AG09319 (cell line): ENCODE measurements at regions not wholly inside any gene's neighbourhood (a gene's known extent, or its start where the extent isn't known, plus 50 kb on each side); places are given as distances from the start of the nearest gene placed in this dataset.

Experiments
- DNase-seq: peaks from one replicate; pipeline ENCODE4 v3.0.0-alpha.2; 2010; ENCODE audit warnings: low read depth; ENCODE audit errors: extremely low read depth
- TF ChIP-seq, protein P1 (sequence below): IDR thresholded peaks from 2 replicates; pipeline ENCODE4 v1.5.1; 2011; ENCODE audit warnings: low read depth, mild to moderate bottlenecking, inconsistent platforms, low read length, moderate library complexity

DNA sequence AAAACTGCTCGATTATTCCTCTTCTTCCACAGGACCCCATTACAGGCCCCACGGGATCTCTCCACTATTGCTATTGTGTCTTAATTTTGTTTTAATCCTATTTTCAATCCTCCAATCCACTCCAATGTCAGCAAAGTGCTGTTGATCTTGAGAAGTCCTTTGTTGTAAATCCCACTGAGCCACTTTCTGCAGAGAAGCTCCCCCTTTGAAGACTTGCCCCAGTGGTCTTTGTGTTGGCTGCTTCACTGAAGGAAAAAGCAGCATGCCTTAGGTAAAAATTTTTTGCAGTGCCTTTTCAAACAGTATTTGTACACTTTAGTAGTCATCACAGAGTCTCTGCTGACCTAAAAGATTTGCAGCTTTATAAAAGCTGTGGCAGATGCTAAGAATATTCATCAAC is 252.0 kb upstream of the SLC7A11 start:
- TF ChIP-seq, protein P1, sequence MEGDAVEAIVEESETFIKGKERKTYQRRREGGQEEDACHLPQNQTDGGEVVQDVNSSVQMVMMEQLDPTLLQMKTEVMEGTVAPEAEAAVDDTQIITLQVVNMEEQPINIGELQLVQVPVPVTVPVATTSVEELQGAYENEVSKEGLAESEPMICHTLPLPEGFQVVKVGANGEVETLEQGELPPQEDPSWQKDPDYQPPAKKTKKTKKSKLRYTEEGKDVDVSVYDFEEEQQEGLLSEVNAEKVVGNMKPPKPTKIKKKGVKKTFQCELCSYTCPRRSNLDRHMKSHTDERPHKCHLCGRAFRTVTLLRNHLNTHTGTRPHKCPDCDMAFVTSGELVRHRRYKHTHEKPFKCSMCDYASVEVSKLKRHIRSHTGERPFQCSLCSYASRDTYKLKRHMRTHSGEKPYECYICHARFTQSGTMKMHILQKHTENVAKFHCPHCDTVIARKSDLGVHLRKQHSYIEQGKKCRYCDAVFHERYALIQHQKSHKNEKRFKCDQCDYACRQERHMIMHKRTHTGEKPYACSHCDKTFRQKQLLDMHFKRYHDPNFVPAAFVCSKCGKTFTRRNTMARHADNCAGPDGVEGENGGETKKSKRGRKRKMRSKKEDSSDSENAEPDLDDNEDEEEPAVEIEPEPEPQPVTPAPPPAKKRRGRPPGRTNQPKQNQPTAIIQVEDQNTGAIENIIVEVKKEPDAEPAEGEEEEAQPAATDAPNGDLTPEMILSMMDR = no peak
- DNase-seq = no peak

DNA sequence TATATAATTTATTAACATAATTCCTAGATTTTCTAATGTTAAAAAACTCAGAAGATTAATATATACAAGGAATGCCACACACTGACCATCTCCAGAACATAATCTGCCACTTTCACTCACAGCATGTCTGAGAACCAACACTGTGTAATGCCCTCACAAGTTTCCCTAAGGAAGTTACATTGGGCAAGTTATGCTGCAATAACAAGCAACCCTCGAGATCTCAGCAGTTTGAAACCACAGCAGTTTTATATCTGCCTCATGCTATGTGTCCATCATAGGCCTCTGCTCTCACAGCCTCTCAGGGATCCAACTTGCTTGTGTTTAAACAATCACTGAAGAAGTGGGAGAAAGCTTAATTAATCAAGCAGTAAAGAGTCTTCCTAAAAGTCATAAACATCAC is 250.0 kb upstream of the SLC7A11 start:
- TF ChIP-seq, protein P1 = no peak
- DNase-seq = no peak

DNA sequence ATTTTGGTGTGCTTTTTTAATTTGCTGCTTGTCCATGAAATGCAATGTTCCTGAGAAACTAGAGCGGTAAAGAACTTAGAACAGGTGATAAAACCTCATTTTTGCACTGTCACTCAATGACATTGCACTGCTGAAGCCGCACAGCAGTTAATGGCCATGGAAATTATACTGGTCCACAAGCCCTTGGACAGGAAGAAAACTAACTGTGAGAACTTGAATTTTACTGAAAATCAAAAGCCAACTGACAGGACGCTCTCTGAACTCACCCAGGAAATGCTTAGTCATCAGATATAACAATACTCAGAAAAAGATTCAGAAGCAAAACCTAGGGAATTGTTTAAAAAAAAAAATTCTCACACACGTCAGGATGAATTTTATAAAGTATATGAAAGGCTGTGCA is 246.4 kb upstream of the SLC7A11 start:
- TF ChIP-seq, protein P1 = no peak
- no peak for DNase-seq

DNA sequence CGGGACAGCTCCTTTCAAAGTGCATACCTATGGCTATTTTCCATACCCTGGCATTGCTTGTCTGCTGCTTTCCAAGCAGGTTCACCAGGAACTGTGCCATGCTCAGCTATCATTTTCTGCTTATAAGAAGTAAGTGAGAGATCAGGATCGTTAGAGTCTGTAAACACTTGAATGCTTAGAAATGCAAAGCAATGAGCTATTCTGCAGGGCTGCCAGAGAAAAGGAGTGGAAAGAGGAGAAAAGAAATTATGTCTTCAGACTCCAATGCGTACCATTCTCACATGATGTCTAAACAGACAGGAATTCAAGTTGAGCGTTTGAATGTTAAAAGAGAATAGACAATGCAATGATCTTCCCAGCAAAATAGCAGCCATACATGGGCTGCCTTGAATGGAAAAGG is 245.5 kb upstream of the SLC7A11 start:
- no peak for DNase-seq
- TF ChIP-seq, protein P1 = no peak

DNA sequence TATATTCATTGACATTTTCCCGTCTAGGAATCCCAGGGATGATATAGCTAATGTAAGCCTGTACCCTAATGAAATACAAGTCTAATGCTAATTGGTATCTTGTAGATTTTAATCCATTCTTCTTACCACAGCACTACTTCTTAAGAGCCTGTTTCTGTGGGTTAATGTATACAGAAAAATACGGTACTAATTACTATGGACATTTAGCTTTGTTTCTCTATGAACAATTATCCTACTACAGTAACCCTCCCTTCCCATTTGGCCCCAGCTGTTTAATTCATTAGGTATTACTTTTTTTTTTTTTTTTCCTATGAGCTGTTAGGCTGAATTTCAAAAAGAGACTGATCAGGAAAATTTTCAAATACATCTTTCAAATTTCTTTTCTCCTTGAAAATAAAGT is 245.1 kb upstream of the SLC7A11 start:
- no peak for DNase-seq
- TF ChIP-seq, protein P1 = no peak

DNA sequence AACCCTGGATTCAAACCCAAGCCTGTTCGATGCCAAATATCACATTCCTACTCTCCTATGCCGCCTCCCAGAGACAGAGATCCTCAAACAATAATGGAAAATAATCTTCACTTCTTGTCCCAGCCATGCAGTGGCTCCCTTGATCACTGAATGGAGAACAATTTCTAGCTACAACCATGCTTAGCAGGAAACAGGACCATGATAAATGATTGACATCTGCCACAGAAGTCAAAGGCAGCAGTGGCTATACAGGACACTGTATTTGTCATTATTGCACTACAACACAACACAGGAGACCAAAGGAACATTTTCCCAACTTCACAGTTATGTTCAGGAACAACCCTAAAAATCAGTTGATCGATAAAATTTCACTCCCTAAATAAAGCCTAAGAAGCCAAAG is 243.3 kb upstream of the SLC7A11 start:
- TF ChIP-seq, protein P1 = no peak
- DNase-seq = no peak

DNA sequence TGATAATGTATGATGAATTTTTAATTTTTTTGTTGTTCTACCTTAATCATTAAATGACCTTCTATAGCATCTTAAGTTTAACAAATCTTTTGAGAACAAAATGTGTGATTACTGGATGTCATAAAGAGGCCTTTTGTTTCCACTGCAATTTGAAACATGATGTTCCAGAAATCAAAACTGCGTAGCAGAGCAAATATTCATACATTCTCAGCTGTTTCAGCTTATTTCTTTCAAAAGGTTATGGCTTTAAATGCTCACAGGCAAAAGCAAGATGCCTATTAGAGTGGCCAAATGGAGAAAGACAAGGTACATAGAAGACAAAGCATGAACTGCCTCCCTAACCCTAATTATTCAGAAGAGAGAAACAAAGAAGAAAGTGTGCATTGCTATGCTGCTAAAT is 233.0 kb upstream of the SLC7A11 start:
- TF ChIP-seq, protein P1 = no peak
- DNase-seq = no peak
